ELF-1 (cell line): ENCODE measurements at regions not wholly inside any gene's neighbourhood (a gene's known extent, or its start where the extent isn't known, plus 50 kb on each side); places are given as distances from the start of the nearest gene placed in this dataset.

Experiments
- DNase-seq: peaks from one replicate; pipeline ENCODE4 v3.0.0-alpha.2; 2016; ENCODE audit warnings: low read depth, low spot score

- DNase-seq, result no peak
Measured at GRCh38 chr2:3960106-3960505, 256.7 kb downstream of the DCDC2C start.

DNA sequence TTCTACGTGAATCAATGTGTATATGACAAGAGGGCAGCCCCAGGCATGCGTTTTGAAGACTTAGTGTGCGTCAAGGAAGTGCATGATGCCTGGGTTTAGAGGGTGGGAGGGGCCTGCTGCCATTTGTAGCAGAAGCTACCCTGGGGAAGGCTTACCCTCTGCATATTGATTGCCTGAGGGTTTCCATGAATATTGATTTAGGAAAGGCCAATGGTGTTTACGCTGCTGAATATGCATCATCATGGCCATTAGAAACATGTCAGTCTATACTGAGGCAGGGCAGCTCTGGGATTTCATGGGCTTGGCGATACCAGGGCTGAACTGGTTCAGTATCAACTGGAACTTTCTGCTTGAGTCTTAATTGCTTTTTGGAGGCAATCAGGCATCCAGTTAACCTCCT lies 259.3 kb downstream of the DCDC2C start:
- no peak for DNase-seq

DNA sequence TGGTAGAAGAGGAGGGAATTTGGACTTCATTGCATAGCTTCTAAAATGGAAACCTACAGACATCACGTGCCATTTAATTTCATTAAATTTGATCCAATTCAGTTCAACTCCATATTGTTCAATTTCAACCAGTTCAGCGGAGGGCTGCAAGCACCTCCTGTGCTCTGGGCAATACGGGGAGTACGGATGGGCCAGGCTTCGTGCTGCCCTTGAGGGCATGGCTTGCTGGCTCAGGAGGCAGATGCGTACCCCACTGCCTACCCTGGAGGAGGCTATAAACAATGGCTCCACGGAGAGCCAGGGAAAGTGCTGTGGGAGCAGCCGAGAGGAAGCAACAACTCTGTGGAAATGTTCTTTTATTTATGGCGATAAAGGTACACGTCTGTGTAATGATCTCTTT lies 261.8 kb downstream of the DCDC2C start:
- no peak for DNase-seq

GRCh38 chr2:3965953-3966352 lies 262.6 kb downstream of the DCDC2C start:
- no peak for DNase-seq

- DNase-seq, result no peak
Measured at GRCh38 chr2:3966470-3966869, 263.1 kb downstream of the DCDC2C start.

DNA sequence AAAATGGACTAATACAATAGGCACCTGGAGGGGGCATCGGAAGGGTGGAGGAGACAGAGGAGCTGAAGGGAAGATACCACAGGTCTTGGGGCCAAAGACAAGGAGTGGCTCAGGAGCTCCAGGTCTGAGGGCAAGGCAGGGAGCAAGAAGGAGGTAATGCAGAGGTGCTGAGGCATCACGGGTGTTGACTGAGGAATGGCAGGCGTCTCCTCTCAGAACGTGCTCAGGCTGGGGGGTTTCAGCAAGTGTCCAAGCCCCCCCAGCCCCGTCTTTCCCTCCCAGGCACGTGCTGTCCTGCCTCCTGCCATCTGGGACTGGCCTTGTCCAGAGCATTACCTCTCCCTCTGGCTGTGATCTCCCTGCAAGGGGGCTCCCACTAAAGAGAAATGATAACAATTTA lies 265.4 kb downstream of the DCDC2C start:
- DNase-seq, result peak; percentile 4

- DNase-seq, result no peak
Measured at GRCh38 chr2:3970791-3971651, 267.6 kb downstream of the DCDC2C start.

DNA sequence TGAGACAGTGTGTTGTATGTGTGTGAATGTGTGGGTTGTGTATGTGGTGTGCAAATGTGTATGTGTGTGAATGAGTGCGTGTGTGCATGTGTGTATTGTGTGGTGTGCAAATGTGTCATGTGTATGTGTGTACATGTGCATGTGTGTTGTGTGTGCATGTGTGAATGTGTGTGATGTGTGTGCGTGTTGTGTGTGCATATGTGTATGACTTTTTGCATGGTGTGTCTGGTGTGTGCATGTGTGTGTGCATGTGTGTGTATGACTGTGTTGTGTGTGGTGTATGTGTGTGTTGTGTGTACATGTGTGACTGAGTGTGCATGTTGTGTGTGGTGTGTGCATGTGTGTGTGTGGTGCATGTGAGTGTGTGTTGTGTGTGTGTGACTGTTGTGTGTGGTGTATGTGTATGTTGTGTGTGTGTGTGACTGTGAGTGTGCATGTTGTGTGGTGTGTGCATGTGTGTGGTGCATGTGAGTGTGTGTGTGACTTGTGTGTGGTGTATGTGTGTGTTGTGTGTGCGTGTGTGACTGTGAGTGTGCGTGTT lies 268.3 kb downstream of the DCDC2C start:
- DNase-seq, result no peak

- DNase-seq, result no peak
Measured at GRCh38 chr2:3972377-3972776, 269.0 kb downstream of the DCDC2C start.

GRCh38 chr2:3974765-3975164 lies 271.4 kb downstream of the DCDC2C start:
- DNase-seq, result no peak

DNA sequence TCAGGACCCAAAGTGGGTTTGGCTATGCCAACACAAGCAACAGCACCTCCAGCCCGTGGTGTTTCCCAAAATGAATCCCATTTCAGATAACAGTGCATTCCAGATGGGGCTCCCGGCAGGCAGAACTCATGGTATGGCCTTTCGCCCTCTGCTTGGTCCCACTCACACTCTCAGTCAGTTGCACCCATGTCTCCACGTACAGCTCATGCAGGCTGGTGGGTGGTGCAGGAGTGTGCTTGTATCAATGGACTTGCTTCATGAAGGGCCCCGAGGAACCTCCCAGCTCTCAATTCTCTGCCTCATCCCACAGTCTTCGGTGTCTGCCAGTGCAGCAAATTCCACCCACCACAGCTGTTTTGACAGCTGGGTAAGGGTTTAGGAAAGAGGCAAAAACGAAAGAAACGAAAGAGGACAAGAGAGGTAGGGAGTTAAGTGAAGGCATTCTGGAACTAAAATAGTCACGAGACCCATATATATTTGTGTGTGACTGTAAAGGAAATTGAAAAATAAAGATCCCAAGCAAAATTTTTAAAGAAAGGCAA lies 278.1 kb downstream of the DCDC2C start:
- DNase-seq, result no peak

DNA sequence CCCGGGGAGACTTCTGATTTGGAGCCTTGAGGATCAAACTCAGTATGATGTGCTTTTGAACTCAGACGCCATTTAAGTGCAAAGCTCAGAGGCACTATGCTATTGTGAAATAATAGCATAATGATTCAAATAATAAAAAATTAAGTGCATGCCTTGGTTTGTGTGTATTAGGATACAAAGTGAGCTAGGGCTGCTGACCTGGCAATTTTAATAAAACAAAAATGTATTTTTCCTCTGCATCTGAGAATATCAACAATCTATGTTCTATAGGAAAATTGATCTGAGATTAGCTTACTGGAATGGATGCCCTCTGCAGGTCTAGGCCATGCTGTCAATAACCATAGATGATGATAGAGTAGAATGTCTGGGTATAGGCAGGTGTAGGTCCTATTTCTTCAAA lies 278.8 kb downstream of the DCDC2C start:
- no peak for DNase-seq

DNA sequence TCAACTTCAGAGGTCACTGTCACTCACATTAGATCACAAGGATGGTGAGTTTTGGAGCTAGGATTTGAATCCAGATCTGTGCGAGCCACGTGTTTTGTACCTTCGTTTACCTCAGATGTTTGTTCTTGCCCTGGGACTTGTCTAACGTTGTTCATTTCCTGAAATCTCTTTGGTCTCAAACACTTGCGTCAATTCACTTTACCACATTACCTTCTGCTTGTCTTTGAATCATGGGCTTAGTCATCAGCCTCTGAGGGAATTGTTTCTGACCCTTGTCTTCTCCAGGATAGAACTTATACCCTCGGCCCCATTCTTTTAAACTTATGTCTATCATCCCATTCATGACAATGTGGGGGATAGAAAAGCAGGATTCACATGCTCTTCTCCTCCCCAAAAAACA lies 282.7 kb downstream of the DCDC2C start:
- no peak for DNase-seq

DNA sequence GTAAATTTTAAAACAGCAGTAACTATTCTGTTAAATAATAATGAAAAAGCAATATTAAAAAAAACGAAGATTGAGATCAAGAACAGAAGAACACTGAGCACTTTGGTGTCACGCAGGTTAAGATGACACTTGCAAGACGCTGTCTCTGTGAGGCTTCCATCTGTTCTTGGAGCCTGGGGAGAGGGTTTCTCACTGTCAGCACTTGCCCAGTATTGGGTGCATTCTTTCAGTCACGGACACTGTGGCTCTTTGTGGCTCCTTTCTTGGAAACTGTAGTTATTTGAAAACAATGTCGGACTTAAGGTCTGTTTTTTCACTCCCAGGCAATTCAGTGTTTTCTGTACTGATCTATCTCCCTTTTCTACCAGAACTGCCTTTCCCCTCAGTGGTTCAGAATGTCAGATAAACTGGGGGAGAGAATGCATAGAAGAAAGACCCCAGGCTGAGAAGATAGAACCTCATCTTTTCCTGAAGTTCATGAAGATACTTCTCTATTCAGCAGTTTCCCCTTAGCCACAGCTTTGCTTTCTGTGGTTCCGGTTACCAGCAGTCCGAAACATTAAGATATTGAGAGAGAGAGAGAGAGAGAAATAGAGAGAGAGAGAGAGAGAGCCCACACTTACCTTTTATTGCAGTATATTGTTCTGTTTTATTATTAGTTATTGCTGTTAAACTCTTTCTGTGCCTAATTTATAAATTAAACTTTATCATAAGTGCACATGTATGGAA lies 283.3 kb downstream of the DCDC2C start:
- no peak for DNase-seq

GRCh38 chr2:4002841-4003403 lies 299.5 kb downstream of the DCDC2C start:
- no peak for DNase-seq

GRCh38 chr2:4012197-4012596 lies 308.8 kb downstream of the DCDC2C start:
- peak; percentile 21 for DNase-seq

DNA sequence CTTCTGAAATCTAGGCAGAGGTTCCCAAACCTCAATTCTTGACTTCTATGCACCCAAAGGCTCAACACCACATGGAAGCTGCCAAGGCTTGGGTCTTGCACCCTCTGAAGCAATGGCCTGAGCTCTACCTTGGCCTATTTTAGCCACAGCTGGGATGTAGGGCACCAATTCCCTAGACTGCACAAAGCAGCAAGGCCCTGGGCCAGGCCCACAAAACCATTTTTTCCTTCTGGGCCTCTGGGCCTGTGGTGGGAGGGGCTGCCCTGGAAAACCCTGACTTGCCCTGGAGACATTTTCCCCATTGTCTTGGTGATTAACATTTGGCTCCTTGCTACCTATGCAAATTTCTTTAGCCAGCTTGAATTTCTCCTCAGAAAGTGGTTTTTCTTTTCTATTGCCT lies 315.2 kb downstream of the DCDC2C start:
- no peak for DNase-seq

DNA sequence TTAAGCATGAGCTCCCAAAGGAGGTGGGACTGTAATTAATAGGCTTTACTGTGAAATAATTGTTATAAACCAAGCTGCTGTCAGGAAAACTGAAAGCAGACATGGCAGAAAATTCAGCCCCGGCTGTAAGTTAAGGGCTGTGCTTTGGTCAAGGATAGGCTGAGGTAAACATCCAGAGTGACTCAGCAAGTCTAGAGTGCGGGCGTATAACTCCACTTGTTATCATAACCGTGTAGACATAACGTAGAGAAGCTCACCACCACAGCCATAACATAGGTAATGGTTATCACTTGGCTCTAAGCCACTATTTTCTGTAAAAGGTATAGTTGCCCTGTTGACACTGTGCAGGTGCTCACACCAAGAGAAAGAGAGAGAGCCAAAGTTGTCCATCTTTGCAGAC lies 316.8 kb downstream of the DCDC2C start:
- no peak for DNase-seq

DNA sequence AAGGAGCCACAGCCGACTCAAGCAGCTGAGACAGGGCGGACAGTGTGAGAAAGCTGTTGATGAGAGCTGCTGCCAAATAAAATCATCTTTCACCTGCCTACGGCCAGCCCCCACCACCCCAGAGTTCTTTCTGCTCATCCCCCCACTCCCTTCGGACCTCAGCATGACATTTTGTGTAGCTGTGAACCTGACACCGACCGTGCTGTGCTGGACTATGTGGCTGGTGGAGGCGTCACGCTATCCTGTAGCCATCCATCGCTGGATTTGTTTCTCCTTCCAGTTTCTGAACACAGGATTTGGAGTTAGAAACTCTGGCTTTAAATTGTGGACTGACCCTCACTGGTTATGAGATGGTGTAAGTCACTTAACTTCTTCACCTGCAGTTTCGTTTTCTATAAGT lies 317.3 kb downstream of the DCDC2C start:
- DNase-seq, result no peak

GRCh38 chr2:4024605-4025004 lies 321.2 kb downstream of the DCDC2C start:
- no peak for DNase-seq

DNA sequence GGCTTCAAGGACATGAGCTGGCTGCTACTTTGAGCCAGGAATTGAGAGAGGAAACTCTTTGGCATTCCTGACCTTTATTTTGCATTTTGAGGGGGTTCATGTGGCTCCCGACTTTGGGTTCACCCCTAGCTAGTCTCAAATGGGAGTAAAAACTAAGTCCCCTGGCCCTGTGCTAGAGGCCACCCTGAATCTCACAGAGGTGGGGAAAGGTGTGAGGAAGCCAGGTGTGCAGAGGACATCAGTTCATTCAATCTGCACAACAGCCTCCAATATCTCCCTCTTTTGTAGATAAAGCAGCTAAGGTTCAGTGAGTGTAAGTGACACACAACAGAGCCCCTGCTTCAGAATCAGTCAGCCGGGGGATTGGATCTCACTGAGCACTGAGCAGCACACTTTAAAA lies 325.7 kb downstream of the DCDC2C start:
- DNase-seq, result no peak

- DNase-seq, result no peak
Measured at GRCh38 chr2:4039896-4040295, 336.5 kb downstream of the DCDC2C start.
